ENCODE measurements at regions not wholly inside any gene's neighbourhood (a gene's known extent, or its start where the extent isn't known, plus 50 kb on each side); places are given as distances from the start of the nearest gene placed in this dataset.

DNA sequence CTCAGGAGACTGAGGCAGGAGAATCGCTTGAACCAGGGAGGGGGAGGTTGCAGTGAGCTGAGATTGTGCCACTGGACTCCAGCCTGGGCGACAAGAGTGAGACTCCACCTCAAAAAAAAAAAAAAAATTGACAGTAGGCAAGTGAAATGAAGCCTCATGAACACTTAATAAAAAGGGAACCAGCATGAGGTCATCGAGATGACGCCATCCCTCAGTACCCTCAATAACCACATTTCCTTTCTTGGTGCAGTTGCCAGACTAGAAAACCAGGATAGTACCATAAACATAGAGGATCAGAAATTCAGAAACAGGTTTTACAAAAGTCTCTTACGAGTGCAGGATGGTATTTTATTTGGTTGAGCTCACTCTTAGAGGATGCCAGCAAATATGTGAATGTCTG, 584.1 kb downstream of the MAFB start:
- in situ Hi-C loops (cut with HindIII; ENCODE audit: low sequenced_read_pairs): no loop called here

- in situ Hi-C loops (cut with HindIII; ENCODE audit: low sequenced_read_pairs): no loop called here
Observed at GRCh38 chr20:40103420-40103819, 585.6 kb downstream of the MAFB start.

GRCh38 chr20:40101560-40101959, 587.5 kb downstream of the MAFB start:
- in situ Hi-C loops (cut with HindIII; ENCODE audit: low sequenced_read_pairs): no loop called here

- in situ Hi-C loops (cut with HindIII; ENCODE audit: low sequenced_read_pairs): no loop called here
Observed at GRCh38 chr20:40100261-40100660, 588.8 kb downstream of the MAFB start.

GRCh38 chr20:40090236-40090635, 598.8 kb downstream of the MAFB start:
- in situ Hi-C loops (cut with HindIII; ENCODE audit: low sequenced_read_pairs): no loop called here

DNA sequence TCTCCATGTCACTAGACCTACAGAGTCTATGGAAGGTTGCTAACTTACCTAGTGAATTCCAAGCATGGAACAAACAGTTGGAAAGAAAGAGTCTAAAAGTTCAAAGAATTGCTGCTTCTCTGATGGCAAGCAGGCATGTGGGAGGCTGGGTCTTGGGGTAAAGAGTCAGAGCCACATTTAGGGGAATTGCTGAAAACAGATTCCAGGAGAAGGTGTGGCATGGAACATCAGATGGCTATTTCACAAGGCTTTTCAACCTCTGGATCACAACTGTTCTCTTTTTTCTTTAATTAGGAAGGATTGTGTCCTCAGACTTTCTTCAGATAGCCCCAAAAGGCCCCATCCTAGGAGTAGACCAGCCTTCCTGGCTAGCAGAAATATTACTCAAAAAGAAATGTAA, 601.5 kb downstream of the MAFB start:
- in situ Hi-C loops (cut with HindIII; ENCODE audit: low sequenced_read_pairs): no loop called here

DNA sequence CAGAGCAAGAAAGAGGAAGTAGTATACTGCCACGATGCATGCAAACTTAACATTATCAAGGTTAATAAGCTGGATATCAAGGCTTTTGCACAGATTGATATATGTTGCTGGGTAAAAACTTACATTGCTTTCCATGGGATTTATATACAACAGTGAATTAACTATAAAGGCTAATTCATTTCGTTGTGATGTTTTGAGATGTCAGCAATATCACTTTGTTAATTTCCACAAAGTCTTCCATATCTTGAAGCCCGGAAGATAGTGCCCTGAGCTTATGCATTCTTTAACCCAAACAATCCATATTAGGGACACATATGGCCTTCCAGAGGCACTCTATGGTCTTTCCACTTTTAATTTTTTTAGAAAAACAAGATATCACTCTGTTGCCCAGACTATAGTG, 603.5 kb downstream of the MAFB start:
- in situ Hi-C loops (cut with HindIII; ENCODE audit: low sequenced_read_pairs): no loop called here

DNA sequence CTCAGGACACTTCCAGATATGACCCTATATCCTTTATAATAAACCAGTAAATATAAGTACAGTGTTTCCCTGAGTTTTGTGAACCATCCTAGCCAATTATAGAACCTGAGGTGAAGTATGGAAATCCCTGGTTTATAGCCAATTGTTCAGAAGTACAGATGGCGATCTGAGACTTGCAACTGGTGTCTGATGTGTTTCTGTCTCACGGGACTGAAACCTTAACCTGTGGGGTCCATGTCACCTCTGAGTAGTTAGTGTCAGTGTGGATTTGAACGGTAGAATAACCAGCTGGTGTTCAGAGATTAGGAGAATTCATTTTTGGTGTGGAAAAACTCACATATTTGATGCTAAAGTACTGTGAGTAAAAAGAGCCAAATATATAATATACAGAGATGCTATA, 606.6 kb downstream of the MAFB start:
- in situ Hi-C loops (cut with HindIII; ENCODE audit: low sequenced_read_pairs): no loop called here

DNA sequence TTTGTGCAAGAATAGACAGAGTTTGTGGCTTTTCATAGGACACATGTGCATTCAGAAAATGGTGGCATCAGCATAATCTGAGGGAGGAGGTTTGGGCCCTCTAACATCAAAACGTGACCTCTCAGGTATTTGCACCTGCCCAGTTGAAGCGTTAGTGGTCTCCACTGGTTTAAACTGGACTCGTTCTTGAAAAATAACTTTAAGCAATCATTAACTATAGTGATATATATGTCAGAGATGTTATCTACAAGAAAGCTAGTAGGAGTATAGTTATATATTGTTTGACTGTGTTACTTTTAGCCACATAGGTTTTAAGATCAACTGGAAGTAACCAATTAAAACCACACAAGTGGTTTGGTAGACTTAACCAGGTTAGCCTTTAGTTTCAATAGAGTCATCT, 607.4 kb downstream of the MAFB start:
- in situ Hi-C loops (cut with HindIII; ENCODE audit: low sequenced_read_pairs): no loop called here

GRCh38 chr20:40080041-40080652, 608.9 kb downstream of the MAFB start:
- in situ Hi-C loops (cut with HindIII; ENCODE audit: low sequenced_read_pairs): no loop called here

- in situ Hi-C loops (cut with HindIII; ENCODE audit: low sequenced_read_pairs): no loop called here
Observed at GRCh38 chr20:40073535-40074111, 615.4 kb downstream of the MAFB start.

GRCh38 chr20:40072907-40073306, 616.1 kb downstream of the MAFB start:
- in situ Hi-C loops (cut with HindIII; ENCODE audit: low sequenced_read_pairs): no loop called here

DNA sequence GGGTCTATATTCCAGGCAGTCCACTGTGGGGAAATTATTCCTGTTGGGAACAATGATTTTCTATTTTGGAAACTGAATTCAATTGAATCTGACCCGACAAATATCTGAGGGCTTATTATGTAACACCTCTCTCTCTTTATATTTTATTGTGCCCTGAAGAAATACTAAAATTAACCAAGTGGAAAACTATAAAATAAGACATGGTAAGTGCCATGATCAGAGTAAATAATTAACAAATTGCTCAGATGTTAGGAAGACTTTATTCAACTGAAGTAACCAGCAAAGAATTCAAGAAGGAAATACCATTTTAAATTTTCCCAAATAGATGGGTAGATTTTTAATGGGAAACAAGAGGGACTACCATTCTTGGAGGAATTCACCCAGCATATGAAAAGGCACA, 632.9 kb downstream of the MAFB start:
- in situ Hi-C loops (cut with HindIII; ENCODE audit: low sequenced_read_pairs): no loop called here

DNA sequence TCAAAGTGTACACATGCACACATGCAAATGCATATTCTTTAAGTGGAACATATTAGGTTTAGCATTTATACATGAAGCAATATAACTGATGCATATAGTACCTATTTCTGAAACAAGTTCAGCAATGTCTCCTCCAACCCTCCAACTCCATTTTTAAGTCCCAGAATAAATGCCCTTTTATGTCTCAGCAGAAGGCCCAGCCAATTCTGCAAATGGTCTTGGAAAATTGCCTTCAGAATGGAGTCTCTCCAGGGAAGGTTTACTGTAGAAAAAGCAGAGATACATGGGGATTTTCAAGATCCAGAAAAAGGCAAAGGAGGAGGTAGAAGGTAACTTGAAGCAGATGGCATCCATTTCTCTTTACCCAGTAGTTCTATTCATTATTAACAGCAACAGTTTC, 633.3 kb downstream of the MAFB start:
- in situ Hi-C loops (cut with HindIII; ENCODE audit: low sequenced_read_pairs): no loop called here

- in situ Hi-C loops (cut with HindIII; ENCODE audit: low sequenced_read_pairs): no loop called here
Observed at GRCh38 chr20:40054311-40054710, 634.7 kb downstream of the MAFB start.

DNA sequence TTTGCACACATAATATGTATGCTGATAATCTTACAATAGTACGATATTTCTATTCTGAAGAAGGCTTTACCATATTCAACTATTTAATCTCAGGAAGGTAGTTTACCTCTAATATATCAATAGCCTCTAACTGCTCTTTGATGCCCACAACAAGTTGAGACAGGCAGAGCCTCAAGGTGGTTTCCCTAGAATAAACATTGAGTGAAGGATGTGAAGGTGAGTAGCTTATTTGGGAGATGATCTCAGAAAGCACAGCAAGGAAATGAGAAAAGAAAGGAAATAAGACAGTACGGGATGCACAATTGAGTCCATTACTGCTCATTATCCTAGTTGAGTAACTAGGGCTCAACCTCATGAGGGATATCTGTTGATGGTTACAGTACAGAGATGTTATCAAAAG, 638.4 kb downstream of the MAFB start:
- in situ Hi-C loops (cut with HindIII; ENCODE audit: low sequenced_read_pairs): no loop called here

DNA sequence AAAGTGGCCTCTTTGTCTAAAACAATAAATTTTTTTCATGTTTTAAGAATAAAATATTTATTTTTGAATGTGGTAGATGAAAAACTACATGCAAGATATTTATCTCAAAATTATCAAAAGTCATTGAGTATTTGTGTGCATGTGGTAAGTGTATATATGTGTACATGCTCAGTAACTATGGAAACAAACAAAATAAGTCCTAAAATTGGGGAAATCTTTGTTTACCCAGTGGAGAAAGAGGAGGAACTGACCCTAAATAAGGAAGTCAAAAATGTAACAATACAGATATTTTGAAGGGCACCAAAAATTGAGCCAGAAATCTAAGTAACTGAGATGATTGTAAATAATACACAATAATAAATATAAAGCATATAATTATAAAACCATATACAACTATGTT, 639.2 kb downstream of the MAFB start:
- in situ Hi-C loops (cut with HindIII; ENCODE audit: low sequenced_read_pairs): no loop called here

DNA sequence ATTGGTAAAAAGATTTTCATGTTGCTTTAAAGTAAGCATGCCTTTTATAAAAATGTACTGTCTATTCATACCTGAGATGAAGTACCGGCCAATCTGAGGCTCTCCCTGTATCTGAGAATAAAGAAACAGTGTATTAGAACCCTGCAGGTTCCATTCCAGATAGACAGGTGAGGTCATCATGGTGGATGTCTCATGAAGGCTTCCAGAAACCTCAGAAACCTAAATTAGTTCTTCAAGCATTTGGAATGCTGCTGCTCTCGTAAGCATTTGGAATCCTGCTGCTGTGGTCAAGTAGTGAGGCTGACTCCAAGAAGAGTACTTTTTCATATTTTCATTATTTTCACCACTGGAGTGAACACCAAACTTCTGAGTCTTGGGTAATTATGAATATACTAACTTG, 642.3 kb downstream of the MAFB start:
- in situ Hi-C loops (cut with HindIII; ENCODE audit: low sequenced_read_pairs): no loop called here

- in situ Hi-C loops (cut with HindIII; ENCODE audit: low sequenced_read_pairs): no loop called here
Observed at GRCh38 chr20:40037511-40037910, 651.5 kb downstream of the MAFB start.

- in situ Hi-C loops (cut with HindIII; ENCODE audit: low sequenced_read_pairs): no loop called here
Observed at GRCh38 chr20:40029589-40029988, 659.4 kb downstream of the MAFB start.

DNA sequence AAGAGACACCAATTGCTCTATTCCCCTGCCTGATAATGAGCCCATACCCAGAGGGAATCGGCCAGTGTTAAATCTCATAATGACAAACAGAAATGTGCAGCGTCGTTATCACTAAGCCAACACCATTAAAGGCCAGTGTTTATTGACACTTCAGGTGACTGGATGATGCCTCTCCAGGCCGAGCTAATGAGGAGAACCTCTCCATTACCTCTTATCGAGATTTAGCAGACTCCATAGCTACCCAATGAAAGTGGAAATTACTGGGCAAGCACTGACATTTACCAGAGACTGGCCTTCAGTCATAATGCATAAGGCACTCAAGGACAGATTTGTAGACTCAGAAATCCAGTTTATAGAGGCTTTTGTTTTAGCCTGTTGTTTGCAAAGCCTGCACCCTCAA, 669.5 kb downstream of the MAFB start:
- in situ Hi-C loops (cut with HindIII; ENCODE audit: low sequenced_read_pairs): no loop called here

DNA sequence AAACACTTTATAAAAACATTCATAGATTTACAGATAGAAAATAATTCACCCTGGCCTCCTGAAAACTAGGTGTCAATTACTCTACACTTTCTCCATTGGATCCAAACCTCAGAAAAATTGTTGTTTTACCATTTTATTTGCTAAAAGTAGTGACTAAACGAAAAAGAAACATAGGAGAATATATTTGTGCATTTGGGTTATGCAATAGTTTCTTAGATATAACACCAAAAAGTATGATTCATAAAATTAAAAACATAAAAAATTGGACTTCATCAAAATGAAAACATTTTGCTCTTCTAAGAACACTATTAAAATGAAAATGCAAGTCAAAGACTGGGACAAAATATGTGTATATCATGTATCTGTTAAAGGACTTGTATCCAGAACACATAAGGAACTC, 671.3 kb downstream of the MAFB start:
- in situ Hi-C loops (cut with HindIII; ENCODE audit: low sequenced_read_pairs): no loop called here

DNA sequence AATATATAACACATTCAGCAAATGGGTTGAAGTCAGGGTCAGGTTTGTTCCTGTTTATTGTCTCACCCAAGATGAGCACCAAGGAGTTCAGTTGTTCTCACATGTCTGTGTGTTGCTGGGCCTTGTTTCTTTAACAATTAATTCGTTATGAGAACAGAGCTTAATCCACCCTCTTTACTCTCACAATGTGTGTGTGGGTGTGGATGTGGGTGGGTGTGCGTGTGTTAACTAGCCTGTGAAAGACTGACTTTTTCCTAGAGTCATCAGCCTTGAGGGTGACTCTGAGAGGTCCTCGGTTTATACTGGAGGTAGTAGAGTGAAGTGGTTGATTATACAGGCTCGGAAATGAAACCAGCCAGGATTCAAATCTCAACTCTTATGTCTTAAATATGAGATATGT, 672.1 kb downstream of the MAFB start:
- in situ Hi-C loops (cut with HindIII; ENCODE audit: low sequenced_read_pairs): no loop called here

Measured in DLD1 (cell line).